ENCODE measurements at regions not wholly inside any gene's neighbourhood (a gene's known extent, or its start where the extent isn't known, plus 50 kb on each side); places are given as distances from the start of the nearest gene placed in this dataset.

- POLR2A ChIA-PET: no interaction called here
- CTCF ChIA-PET: no interaction called here
- Histone ChIP-seq H3K27me3 (replicated peaks; ENCODE audit: control insufficient read depth, insufficient read depth, low read length) (no peaks in the 10 kb centered on the region), H3K4me1 (no peaks in the 10 kb centered on the region), H3K4me3 (ENCODE audit: low read depth, low read length) (no peak overlapping the region), H3K36me3 (ENCODE audit: control insufficient read depth, insufficient read depth, low read length) (no peaks in the 10 kb centered on the region), H3K9me3 (no peaks in the 10 kb centered on the region; the same call in 1 of the 2 replicates)
- H3K4me3 Mint-ChIP-seq (ENCODE audit: unreplicated experiment): no peak overlapping the region
- H3K36me3 Mint-ChIP-seq (ENCODE audit: insufficient read depth, unreplicated experiment): no peaks in the 10 kb centered on the region
- H3K4me1 Mint-ChIP-seq (ENCODE audit: low read depth, unreplicated experiment): no peaks in the 10 kb centered on the region
- no TSS peak for BruUV-seq (replicated peaks)
- no peak overlapping the region for H3K27ac Mint-ChIP-seq (ENCODE audit: unreplicated experiment)
- intact Hi-C loops (cut with micrococcal nuclease; ENCODE audit: unreplicated experiment): no loop called here
- TF ChIP-seq CTCF (IDR thresholded peaks at IDR 0.05; ENCODE audit: insufficient read depth in 1 of 2, low read depth in 1 of 2, low read length in 1 of 2, severe bottlenecking in 1 of 2, unreplicated experiment in 1 of 2): no peak
- H3K9me3 Mint-ChIP-seq (ENCODE audit: unreplicated experiment): no peaks in the 10 kb centered on the region
- DNase-seq: no peak
- H3K27me3 Mint-ChIP-seq (ENCODE audit: insufficient read depth, unreplicated experiment): no peaks in the 10 kb centered on the region
These were observed 166.2 kb upstream of the TAC1 start for GRCh38 chr7:97565665-97566064.

GRCh38 chr7:97573065-97573464 lies 158.8 kb upstream of the TAC1 start:
- Histone ChIP-seq H3K4me1 (no peaks in the 10 kb centered on the region), H3K27me3 (replicated peaks; ENCODE audit: control insufficient read depth, insufficient read depth, low read length) (no peaks in the 10 kb centered on the region), H3K4me3 (ENCODE audit: low read depth, low read length) (no peak overlapping the region), H3K36me3 (ENCODE audit: control insufficient read depth, insufficient read depth, low read length) (no peaks in the 10 kb centered on the region), H3K9me3 (no peaks in the 10 kb centered on the region)
- DNase-seq: no peak
- ChIA-PET CTCF (no interaction called here), POLR2A (no interaction called here)
- Mint-ChIP-seq H3K36me3 (ENCODE audit: insufficient read depth, unreplicated experiment) (no peaks in the 10 kb centered on the region), H3K27me3 (ENCODE audit: insufficient read depth, unreplicated experiment) (peaks cover 2% of the 10 kb centered on the region), H3K9me3 (ENCODE audit: unreplicated experiment) (no peaks in the 10 kb centered on the region), H3K4me3 (ENCODE audit: unreplicated experiment) (no peak overlapping the region), H3K27ac (ENCODE audit: unreplicated experiment) (no peak overlapping the region), H3K4me1 (ENCODE audit: low read depth, unreplicated experiment) (no peaks in the 10 kb centered on the region)
- no TSS peak for BruUV-seq (replicated peaks)
- TF ChIP-seq CTCF (IDR thresholded peaks at IDR 0.05; ENCODE audit: insufficient read depth in 1 of 2, low read depth in 1 of 2, low read length in 1 of 2, severe bottlenecking in 1 of 2, unreplicated experiment in 1 of 2): no peak
- intact Hi-C loops (cut with micrococcal nuclease; ENCODE audit: unreplicated experiment): no loop called here

- ChIA-PET POLR2A (no interaction called here), CTCF (no interaction called here)
- H3K4me1 Mint-ChIP-seq (ENCODE audit: low read depth, unreplicated experiment): no peaks in the 10 kb centered on the region
- no peaks in the 10 kb centered on the region for H3K27me3 ChIP-seq (replicated peaks; ENCODE audit: control insufficient read depth, insufficient read depth, low read length)
- H3K9me3 ChIP-seq: no peaks in the 10 kb centered on the region
- no peak overlapping the region for H3K27ac Mint-ChIP-seq (ENCODE audit: unreplicated experiment)
- no TSS peak for BruUV-seq (replicated peaks)
- H3K36me3 ChIP-seq (ENCODE audit: control insufficient read depth, insufficient read depth, low read length): no peaks in the 10 kb centered on the region
- no peaks in the 10 kb centered on the region for H3K9me3 Mint-ChIP-seq (ENCODE audit: unreplicated experiment)
- TF ChIP-seq CTCF (IDR thresholded peaks at IDR 0.05; ENCODE audit: insufficient read depth in 1 of 2, low read depth in 1 of 2, low read length in 1 of 2, severe bottlenecking in 1 of 2, unreplicated experiment in 1 of 2): no peak
- no peak for DNase-seq
- intact Hi-C loops (cut with micrococcal nuclease; ENCODE audit: unreplicated experiment): no loop called here
- H3K27me3 Mint-ChIP-seq (ENCODE audit: insufficient read depth, unreplicated experiment): peaks cover 2% of the 10 kb centered on the region
- no peak overlapping the region for H3K4me3 Mint-ChIP-seq (ENCODE audit: unreplicated experiment)
- H3K4me1 ChIP-seq: no peaks in the 10 kb centered on the region
- no peaks in the 10 kb centered on the region for H3K36me3 Mint-ChIP-seq (ENCODE audit: insufficient read depth, unreplicated experiment)
- no peak overlapping the region for H3K4me3 ChIP-seq (ENCODE audit: low read depth, low read length)
These were observed 155.8 kb upstream of the TAC1 start for GRCh38 chr7:97576043-97576442.
